A549 (cell line): ENCODE measurements at regions not wholly inside any gene's neighbourhood (a gene's known extent, or its start where the extent isn't known, plus 50 kb on each side); places are given as distances from the start of the nearest gene placed in this dataset.

ENCODE experiments used
- ATAC-seq, 2 experiments: fragments of 200-7000 bp in 1 of 2; fragments of >200 bp in 1 of 2; cut with Nextera tagmentation in 1 of 2; cut with Tn5 transposase in 1 of 2; 3 replicates each; pipeline versions ENCODE4 v1.8.0 to v1.9.1; 2018 to 2020; ENCODE audit warnings: mild to moderate bottlenecking in 1 of 2, moderate library complexity in 1 of 2
- CTCF ChIA-PET: fragments of 300-600 bp; sonication (Branson Sonifier 250); formaldehyde crosslinking; extraction: SDS; loops from one replicate; lab custom pipeline; 2021; ENCODE audit warnings: antibody characterized with exemption, inconsistent platforms; lab: Yijun Ruan, JAX
- POLR2A ChIA-PET: fragments of 350-600 bp; formaldehyde crosslinking; extraction: SDS; loops from one replicate; lab custom pipeline; 2021; ENCODE audit warnings: antibody characterized with exemption, inconsistent platforms; lab: Yijun Ruan, JAX
- DNase-seq, 2 experiments: peaks; one replicate each; pipeline versions ENCODE4 v3.0.0 to v3.0.0-alpha.2; 2011 to 2016; ENCODE audit warnings: low read depth in 1 of 2, low spot score in 1 of 2
- FAIRE-seq: peaks from 2 replicates; lab custom pipeline; 2011; peaks lifted over from hg19 to GRCh38; lab: Jason Lieb, UNC
- H3K27ac ChIP-seq, 2 experiments: fragments of >200 bp; sonication (Bioruptor Twin); formaldehyde crosslinking; 3 replicates each; pipeline ENCODE4 v1.5.1; 2016 to 2017
- H3K4me1 ChIP-seq: fragments of >200 bp; sonication (Bioruptor Twin); formaldehyde crosslinking; 3 replicates; pipeline ENCODE4 v1.6.1; 2016
- H3K4me2 ChIP-seq: fragments of >200 bp; sonication (Bioruptor Twin); formaldehyde crosslinking; 3 replicates; pipeline ENCODE4 v1.6.1; 2016
- H3K4me3 ChIP-seq: fragments of >200 bp; sonication (Bioruptor Twin); formaldehyde crosslinking; 3 replicates; pipeline ENCODE4 v1.5.1; 2016
- H3K9me3 ChIP-seq: fragments of >200 bp; sonication (Bioruptor Twin); formaldehyde crosslinking; 3 replicates; pipeline ENCODE4 v1.6.1; 2016
- ATOH8 ChIP-seq: fragments of 250-450 bp; sonication (Bioruptor Pico); IDR thresholded peaks from 2 replicates; pipeline ENCODE4 v1.5.0; 2020; ENCODE audit warnings: low read depth, mild to moderate bottlenecking, moderate library complexity
- CBX8 ChIP-seq: fragments of 200-600 bp; sonication (generic); IDR thresholded peaks from 2 replicates; pipeline ENCODE4 v1.6.1; 2016
- CEBPB ChIP-seq, 2 experiments: fragments of >200 bp in 1 of 2; sonication (Bioruptor Twin) in 1 of 2; formaldehyde crosslinking in 1 of 2; IDR thresholded peaks; 2 replicates each; pipeline ENCODE4 v1.6.1; 2012 to 2016
- CHD2 ChIP-seq: fragments of 150-350 bp; IDR thresholded peaks from 2 replicates; pipeline ENCODE4 v1.6.1; 2014; ENCODE audit warnings: low read length; ENCODE audit not compliant: partially characterized antibody
- CHD4 ChIP-seq: fragments of 200-600 bp; sonication (generic); IDR thresholded peaks from 2 replicates; pipeline ENCODE4 v1.6.1; 2016; ENCODE audit warnings: antibody characterized with exemption, mild to moderate bottlenecking, borderline replicate concordance
- EHF ChIP-seq: fragments of 250-450 bp; sonication (Bioruptor Pico); IDR thresholded peaks from 2 replicates; pipeline ENCODE4 v1.5.0; 2020; ENCODE audit warnings: mild to moderate bottlenecking
- HEYL ChIP-seq: fragments of 250-450 bp; sonication (Bioruptor Pico); IDR thresholded peaks from 2 replicates; pipeline ENCODE4 v1.8.0; 2021; ENCODE audit warnings: mild to moderate bottlenecking, moderate library complexity
- HOXB13 ChIP-seq: fragments of 250-450 bp; sonication (Bioruptor Pico); IDR thresholded peaks from 2 replicates; pipeline ENCODE4 v1.5.0; 2020; ENCODE audit warnings: low read depth, mild to moderate bottlenecking, moderate library complexity
- HOXB5 ChIP-seq: fragments of 250-450 bp; sonication (Bioruptor Pico); IDR thresholded peaks from 2 replicates; pipeline ENCODE4 v1.5.0; 2020; ENCODE audit warnings: mild to moderate bottlenecking, moderate library complexity
- JUNB ChIP-seq: fragments of >200 bp; sonication (Bioruptor Twin); formaldehyde crosslinking; IDR thresholded peaks from 2 replicates; pipeline ENCODE4 v1.6.1; 2016
- KDM1A ChIP-seq: fragments of 200-600 bp; sonication (generic); IDR thresholded peaks from 2 replicates; pipeline ENCODE4 v1.6.1; 2016; ENCODE audit warnings: low read depth, mild to moderate bottlenecking
- MAX ChIP-seq: IDR thresholded peaks from 2 replicates; pipeline ENCODE4 v1.6.1; 2012
- PBX3 ChIP-seq: IDR thresholded peaks from 2 replicates; pipeline ENCODE4 v1.6.1; 2012
- POLR2A ChIP-seq: IDR thresholded peaks from 2 replicates; pipeline ENCODE4 v1.6.1; 2012; ENCODE audit warnings: mild to moderate bottlenecking, low read length
- RCOR1 ChIP-seq: fragments of 150-350 bp; IDR thresholded peaks from 2 replicates; pipeline ENCODE4 v1.6.1; 2014; ENCODE audit warnings: antibody characterized with exemption, low read length, low read depth
- REST ChIP-seq: fragments of 200-600 bp; sonication (generic); IDR thresholded peaks from 2 replicates; pipeline ENCODE4 v1.6.1; 2016; ENCODE audit warnings: antibody characterized with exemption, mild to moderate bottlenecking, moderate library complexity
- RFX5 ChIP-seq: fragments of 450-650 bp; IDR thresholded peaks from 2 replicates; pipeline ENCODE4 v1.7.1; 2014; ENCODE audit warnings: antibody characterized with exemption, mild to moderate bottlenecking, moderate library complexity
- TP53 ChIP-seq: fragments of 250-450 bp; sonication (Bioruptor Pico); IDR thresholded peaks from 2 replicates; pipeline ENCODE4 v1.5.0; 2021; ENCODE audit warnings: mild to moderate bottlenecking, moderate library complexity
- ZSCAN20 ChIP-seq: fragments of 250-450 bp; sonication (Bioruptor Pico); IDR thresholded peaks from 2 replicates; pipeline ENCODE4 v1.8.0; 2022; ENCODE audit warnings: mild to moderate bottlenecking, moderate library complexity
- WGBS: methylation state at CpG from one replicate; pipeline ENCODE4 v1.1.6; 2017; ENCODE audit errors: missing lambda C conversion rate; 5-methylcytosine and 5-hydroxymethylcytosine counted together
- TF ChIP-seq, protein P1 (sequence below): IDR thresholded peaks from 2 replicates; pipeline ENCODE4 v1.6.1; 2012; ENCODE audit warnings: low read depth, borderline replicate concordance
- TF ChIP-seq, protein P2 (sequence below): fragments of 150-350 bp; IDR thresholded peaks from 2 replicates; pipeline ENCODE4 v1.6.1; 2014; ENCODE audit warnings: low read depth, mild to moderate bottlenecking, low read length

- FAIRE-seq, result no peak
- TF ChIP-seq KDM1A (no peak), HOXB5 (CRISPR knock-in tag) (no peak), HEYL (CRISPR knock-in tag) (no peak), CEBPB (IDR thresholded peaks at IDR 0.05) (no peak), ATOH8 (CRISPR knock-in tag) (no peak), TP53 (CRISPR knock-in tag) (no peak)
- TF ChIP-seq, protein P1, sequence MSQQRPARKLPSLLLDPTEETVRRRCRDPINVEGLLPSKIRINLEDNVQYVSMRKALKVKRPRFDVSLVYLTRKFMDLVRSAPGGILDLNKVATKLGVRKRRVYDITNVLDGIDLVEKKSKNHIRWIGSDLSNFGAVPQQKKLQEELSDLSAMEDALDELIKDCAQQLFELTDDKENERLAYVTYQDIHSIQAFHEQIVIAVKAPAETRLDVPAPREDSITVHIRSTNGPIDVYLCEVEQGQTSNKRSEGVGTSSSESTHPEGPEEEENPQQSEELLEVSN, result no peak
- TF ChIP-seq, protein P2, sequence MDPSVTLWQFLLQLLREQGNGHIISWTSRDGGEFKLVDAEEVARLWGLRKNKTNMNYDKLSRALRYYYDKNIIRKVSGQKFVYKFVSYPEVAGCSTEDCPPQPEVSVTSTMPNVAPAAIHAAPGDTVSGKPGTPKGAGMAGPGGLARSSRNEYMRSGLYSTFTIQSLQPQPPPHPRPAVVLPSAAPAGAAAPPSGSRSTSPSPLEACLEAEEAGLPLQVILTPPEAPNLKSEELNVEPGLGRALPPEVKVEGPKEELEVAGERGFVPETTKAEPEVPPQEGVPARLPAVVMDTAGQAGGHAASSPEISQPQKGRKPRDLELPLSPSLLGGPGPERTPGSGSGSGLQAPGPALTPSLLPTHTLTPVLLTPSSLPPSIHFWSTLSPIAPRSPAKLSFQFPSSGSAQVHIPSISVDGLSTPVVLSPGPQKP, result no peak
- POLR2A ChIA-PET, result no interaction called here
Observed at GRCh38 chr6:11919771-11920440, 92.2 kb upstream of the HIVEP1 start.

DNA sequence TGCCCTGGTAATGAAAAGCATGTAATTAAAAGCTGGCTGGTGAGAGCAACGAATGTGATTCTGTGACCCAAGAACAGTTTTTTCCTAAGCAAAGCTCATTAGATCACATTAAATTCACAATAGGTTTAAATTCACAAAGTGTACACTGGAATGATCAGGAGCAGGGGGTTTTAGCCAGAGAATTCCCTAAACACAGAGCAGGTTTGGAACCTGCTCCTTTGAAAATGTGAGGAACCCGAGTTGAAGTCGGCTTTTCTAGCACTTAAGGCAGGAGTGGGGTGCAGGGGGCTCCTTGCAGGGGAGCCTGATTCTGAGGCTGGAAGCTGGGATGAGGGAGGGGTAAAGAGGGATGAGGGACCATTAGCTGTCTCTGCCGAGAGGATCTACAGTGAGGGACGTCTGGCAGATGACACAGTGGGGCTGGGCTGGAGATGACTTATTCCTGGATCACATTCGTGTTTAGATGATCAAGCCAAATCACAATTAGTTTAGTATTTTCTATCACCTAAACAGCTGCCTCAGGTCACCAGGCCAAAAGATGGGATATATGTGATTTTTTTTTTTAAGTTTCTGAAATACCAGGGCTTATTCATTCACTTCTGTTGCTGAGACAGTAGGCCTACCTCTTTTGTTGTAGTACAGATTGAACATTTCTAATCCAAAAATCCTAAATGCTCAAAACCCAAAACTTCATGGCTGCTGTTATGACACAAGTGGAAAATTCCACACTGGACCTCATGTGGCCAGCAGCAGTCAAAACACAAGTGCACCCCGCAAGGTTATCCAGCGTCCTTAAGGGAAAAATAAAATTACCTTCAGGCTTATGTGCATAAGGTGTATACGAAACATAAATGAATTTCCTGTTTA, 93.1 kb upstream of the HIVEP1 start:
- no peak for TF ChIP-seq MAX
- no peak for TF ChIP-seq JUNB
- TF ChIP-seq CHD4, result no peak
- TF ChIP-seq ZSCAN20 (CRISPR knock-in tag), result no peak
- TF ChIP-seq, protein P1, result no peak
- TF ChIP-seq RCOR1, result no peak
- TF ChIP-seq REST, result no peak
- TF ChIP-seq HOXB13 (CRISPR knock-in tag), result no peak
- no peak for TF ChIP-seq CBX8
- TF ChIP-seq POLR2A, result no peak
- TF ChIP-seq PBX3, result no peak
- no peak for TF ChIP-seq CHD2
- no peak for TF ChIP-seq EHF (CRISPR knock-in tag)
- TF ChIP-seq RFX5, result no peak
- TF ChIP-seq, protein P2, result no peak
- TF ChIP-seq, all 56 proteins: peak for 0
- Histone ChIP-seq H3K4me3 (no peak overlapping the region), H3K9me3 (no peaks in the 10 kb centered on the region), H3K4me1 (peaks cover 16% of the 10 kb centered on the region), H3K27ac (no peak overlapping the region), H3K4me2 (no peak overlapping the region)
- 83% methylated on average over 9 of the region's 9 CpGs for WGBS
- ChIA-PET POLR2A (no interaction called here), CTCF (interaction anchor here (0.6 to 1.4 kb wide), 2 partner anchors 12 to 84 kb away, joined by 3 read pairs; no protein-coding TSS in a partner anchor)
- ATAC-seq (no peak), FAIRE-seq (no peak), DNase-seq (no peak)

More at GRCh38 chr6:11919771-11920440, 92.2 kb upstream of the HIVEP1 start:
- Histone ChIP-seq H3K4me1 (peaks cover 16% of the 10 kb centered on the region), H3K27ac (peak overlapping the region; percentile 54 to 83; a peak in 4 of 6 replicates), H3K4me3 (no peak overlapping the region), H3K4me2 (no peak overlapping the region), H3K9me3 (no peaks in the 10 kb centered on the region)
- ATAC-seq, result no peak
- no peak for DNase-seq
- WGBS, result 90% methylated on average over 8 of the region's 8 CpGs
- CTCF ChIA-PET, result interaction anchor here (1.4 kb wide), 1 partner anchor 11 kb away, joined by 3 read pairs; no protein-coding TSS in a partner anchor
